Progenitor cell of endocrine pancreas (in vitro differentiated cells): ENCODE measurements at regions not wholly inside any gene's neighbourhood (a gene's known extent, or its start where the extent isn't known, plus 50 kb on each side); places are given as distances from the start of the nearest gene placed in this dataset.

Source experiments
- DNase-seq: peaks from one replicate; pipeline ENCODE4 v3.0.0; 2021; ENCODE audit warnings: low spot score; ENCODE audit not compliant: unreplicated experiment
- H3K27ac Mint-ChIP-seq: 2 replicates; pipeline ENCODE4 v1.8.0; 2021; ENCODE audit warnings: mild to moderate bottlenecking, moderate library complexity, mixed read lengths
- H3K27me3 Mint-ChIP-seq: 2 replicates; pipeline ENCODE4 v1.8.0; 2021; ENCODE audit warnings: mixed read lengths
- H3K36me3 Mint-ChIP-seq: 2 replicates; pipeline ENCODE4 v1.8.0; 2022; ENCODE audit warnings: mixed read lengths; ENCODE audit not compliant: insufficient read depth
- H3K4me1 Mint-ChIP-seq: 2 replicates; pipeline ENCODE4 v1.8.0; 2021; ENCODE audit warnings: low read depth, mixed read lengths
- H3K4me3 Mint-ChIP-seq: 2 replicates; pipeline ENCODE4 v1.8.0; 2021; ENCODE audit warnings: low read depth, mild to moderate bottlenecking, moderate library complexity, mixed read lengths
- H3K9me3 Mint-ChIP-seq: 2 replicates; pipeline ENCODE4 v1.8.0; 2021; ENCODE audit warnings: low read depth, mixed read lengths
- TF ChIP-seq, protein P1 (sequence below): fragments of 200-600 bp; sonication (generic); IDR thresholded peaks from one replicate; pipeline ENCODE4 v1.5.0; 2021; ENCODE audit warnings: antibody characterized with exemption, mild to moderate bottlenecking; ENCODE audit not compliant: unreplicated experiment

DNA sequence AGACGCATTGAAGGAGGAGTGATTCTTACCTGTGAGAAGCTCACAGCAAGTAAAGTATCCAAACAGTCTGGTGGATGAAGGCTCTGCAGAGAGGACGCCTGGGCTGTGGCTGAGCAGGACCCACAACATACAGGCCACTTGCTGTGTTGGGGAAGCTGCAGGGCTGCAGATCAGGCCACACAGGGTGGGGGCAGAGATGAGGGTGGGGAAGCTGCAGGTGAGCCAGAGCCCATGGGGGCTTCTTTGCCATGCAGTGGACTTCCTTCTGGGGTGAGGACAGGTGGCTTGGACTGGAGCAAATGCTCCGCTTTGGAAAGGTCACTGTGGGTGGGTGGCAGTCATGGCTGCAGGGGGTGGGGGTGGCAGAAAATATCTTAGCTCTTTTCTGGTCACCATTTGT, 214.8 kb downstream of the GLRX3 start:
- Mint-ChIP-seq H3K4me1 (no peaks in the 10 kb centered on the region), H3K36me3 (no peaks in the 10 kb centered on the region), H3K9me3 (no peaks in the 10 kb centered on the region), H3K4me3 (no peak overlapping the region), H3K27me3 (peaks cover 4% of the 10 kb centered on the region), H3K27ac (no peak overlapping the region)
- TF ChIP-seq, protein P1, sequence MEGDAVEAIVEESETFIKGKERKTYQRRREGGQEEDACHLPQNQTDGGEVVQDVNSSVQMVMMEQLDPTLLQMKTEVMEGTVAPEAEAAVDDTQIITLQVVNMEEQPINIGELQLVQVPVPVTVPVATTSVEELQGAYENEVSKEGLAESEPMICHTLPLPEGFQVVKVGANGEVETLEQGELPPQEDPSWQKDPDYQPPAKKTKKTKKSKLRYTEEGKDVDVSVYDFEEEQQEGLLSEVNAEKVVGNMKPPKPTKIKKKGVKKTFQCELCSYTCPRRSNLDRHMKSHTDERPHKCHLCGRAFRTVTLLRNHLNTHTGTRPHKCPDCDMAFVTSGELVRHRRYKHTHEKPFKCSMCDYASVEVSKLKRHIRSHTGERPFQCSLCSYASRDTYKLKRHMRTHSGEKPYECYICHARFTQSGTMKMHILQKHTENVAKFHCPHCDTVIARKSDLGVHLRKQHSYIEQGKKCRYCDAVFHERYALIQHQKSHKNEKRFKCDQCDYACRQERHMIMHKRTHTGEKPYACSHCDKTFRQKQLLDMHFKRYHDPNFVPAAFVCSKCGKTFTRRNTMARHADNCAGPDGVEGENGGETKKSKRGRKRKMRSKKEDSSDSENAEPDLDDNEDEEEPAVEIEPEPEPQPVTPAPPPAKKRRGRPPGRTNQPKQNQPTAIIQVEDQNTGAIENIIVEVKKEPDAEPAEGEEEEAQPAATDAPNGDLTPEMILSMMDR = no peak
- DNase-seq = no peak

DNA sequence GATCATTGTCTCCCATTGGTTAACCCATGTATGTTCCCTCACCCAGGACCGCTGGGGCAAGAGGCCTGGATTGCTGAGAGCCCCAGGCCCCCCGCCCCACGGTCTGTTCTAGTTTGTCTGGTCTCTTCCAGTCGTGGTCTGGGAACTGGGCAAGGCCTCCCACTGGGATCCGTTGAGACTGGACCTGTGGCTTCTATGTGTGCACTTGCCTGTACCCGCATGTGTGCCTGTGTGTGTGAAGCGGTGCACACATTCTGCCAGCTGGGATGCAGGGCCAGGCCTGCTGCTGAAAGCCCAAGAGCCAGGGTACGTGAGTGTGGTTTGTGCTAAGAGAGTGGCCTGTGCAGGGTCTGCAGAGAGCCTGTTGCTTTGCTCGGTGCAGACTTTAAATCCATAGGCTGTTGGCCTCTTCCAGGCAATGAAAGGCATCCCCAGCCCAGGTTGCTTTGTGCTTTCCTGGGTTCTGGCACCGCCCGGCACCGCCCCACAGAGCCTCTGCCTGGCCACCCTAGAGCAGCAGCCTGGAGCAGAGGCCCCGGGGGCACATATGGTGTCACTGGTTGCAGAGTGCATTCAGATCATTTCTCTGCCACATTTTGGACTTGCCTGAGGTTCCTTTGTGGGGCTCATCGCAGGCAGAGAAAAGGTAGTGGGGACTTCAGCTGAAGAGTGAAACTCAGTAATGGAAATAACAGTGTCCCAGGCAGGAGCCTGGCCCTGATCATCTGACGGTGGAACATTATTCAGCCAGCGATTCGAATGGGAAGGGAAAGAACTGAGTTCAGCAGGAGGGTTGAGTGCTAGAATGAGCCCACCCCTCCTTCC, 215.5 kb downstream of the GLRX3 start:
- Mint-ChIP-seq H3K27ac (no peak overlapping the region), H3K9me3 (no peaks in the 10 kb centered on the region), H3K36me3 (no peaks in the 10 kb centered on the region), H3K4me1 (no peaks in the 10 kb centered on the region), H3K27me3 (peaks cover 4% of the 10 kb centered on the region), H3K4me3 (no peak overlapping the region)
- DNase-seq = no peak
- TF ChIP-seq, protein P1 = no peak

DNA sequence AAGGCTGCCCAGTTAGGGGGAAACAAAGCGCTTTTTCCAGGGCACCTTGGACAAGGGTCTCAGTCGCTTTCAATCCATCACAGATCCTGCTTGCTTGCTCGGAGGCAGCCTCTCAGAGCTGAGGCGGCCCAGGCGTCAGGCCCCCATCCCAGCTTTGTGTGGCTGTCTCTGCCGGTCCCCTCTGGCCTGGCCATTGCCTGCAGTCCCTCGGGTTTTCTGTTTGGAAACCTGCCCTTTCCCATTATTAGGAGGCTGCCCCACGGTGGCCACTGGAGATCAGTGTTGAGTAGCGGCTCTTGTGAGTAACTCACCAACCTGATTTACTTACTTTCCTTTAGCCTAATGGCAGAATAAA, 216.1 kb downstream of the GLRX3 start:
- no peak for DNase-seq
- H3K4me1 Mint-ChIP-seq = no peaks in the 10 kb centered on the region
- no peaks in the 10 kb centered on the region for H3K9me3 Mint-ChIP-seq
- H3K36me3 Mint-ChIP-seq = no peaks in the 10 kb centered on the region
- H3K4me3 Mint-ChIP-seq = no peak overlapping the region
- H3K27ac Mint-ChIP-seq = no peak overlapping the region
- H3K27me3 Mint-ChIP-seq = peaks cover 4% of the 10 kb centered on the region
- TF ChIP-seq, protein P1 = no peak

DNA sequence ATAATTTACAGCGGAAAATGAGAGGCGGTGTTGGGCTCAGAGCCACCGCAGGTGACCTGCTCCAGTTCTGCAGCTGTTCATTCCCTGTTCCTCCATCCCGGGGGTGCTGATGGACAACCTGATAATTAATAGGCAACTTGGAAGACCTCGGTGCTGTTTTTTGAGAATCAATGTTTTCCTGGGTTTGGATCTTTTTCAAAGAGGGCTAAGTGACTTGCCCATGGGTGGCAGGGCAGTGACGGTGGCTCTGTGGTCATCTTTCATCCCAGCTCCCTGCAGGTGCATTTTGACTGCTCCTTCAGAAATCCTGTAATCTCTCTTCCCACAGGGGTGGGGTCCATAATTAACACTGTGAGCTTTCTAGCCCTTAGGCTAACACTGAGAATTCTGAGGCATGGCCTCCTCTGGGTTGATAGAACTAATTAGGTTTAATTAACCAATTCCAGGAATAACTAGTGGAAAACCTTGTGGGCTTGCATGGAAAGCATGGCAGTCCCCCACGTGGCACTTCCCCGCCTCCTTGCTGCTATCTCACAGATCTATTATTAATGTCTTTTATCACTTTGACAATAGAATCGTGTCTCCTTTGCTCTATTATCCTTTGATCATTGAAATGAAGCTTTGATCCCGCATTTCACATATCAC, 217.9 kb downstream of the GLRX3 start:
- TF ChIP-seq, protein P1 = no peak
- no peak overlapping the region for H3K4me3 Mint-ChIP-seq
- H3K9me3 Mint-ChIP-seq = no peaks in the 10 kb centered on the region

DNA sequence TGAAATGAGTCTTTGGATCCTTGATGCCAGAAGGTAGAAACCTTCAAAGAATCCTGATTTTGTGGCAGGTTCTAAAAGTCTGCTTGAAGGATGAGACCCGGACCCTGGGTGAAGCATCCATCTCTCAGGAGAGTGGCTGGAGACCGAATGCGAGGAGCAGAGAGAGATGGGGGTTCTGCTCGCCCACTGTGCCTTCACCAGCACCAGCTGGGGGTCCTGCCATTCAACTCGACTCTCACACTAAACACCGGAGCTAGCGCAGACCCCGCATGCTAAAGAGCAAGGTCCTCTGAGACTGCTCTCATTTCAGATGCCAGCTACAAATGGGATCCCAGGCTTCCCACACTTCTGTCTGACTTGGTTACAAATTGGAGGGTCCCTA, 218.4 kb downstream of the GLRX3 start:
- Mint-ChIP-seq H3K27ac (peak overlapping the region; percentile 71), H3K36me3 (no peaks in the 10 kb centered on the region), H3K27me3 (peaks cover 4% of the 10 kb centered on the region), H3K9me3 (no peaks in the 10 kb centered on the region), H3K4me3 (no peak overlapping the region), H3K4me1 (no peaks in the 10 kb centered on the region)
- DNase-seq = no peak
- TF ChIP-seq, protein P1 = no peak

More for the DNA sequence above, 217.9 kb downstream of the GLRX3 start:
- no peaks in the 10 kb centered on the region for H3K27me3 Mint-ChIP-seq
- H3K36me3 Mint-ChIP-seq = no peaks in the 10 kb centered on the region
- H3K4me1 Mint-ChIP-seq = no peaks in the 10 kb centered on the region
- DNase-seq = no peak
- H3K27ac Mint-ChIP-seq = peak overlapping the region; percentile 71
